Right lobe of liver (tissue), 6 donors: ENCODE measurements at regions not wholly inside any gene's neighbourhood (a gene's known extent, or its start where the extent isn't known, plus 50 kb on each side); places are given as distances from the start of the nearest gene placed in this dataset.
"Not testable (repeated sequence)": the region's sequence is repeated elsewhere in the genome, so short reads cannot be mapped to it uniquely, and the experiment has no call there.

ENCODE experiments used
- ATAC-seq, 4 donors: fragments of 200-7000 bp; cut with Tn5 transposase; one replicate each; pipeline ENCODE4 v1.9.1; 2020; ENCODE audit warnings: mild to moderate bottlenecking in 4 of 4, moderate library complexity in 4 of 4
- DNase-seq, 3 donors: peaks; one replicate each; pipeline ENCODE4 v3.0.0-alpha.2; 2020
- H3K27ac ChIP-seq, 3 donors: fragments of 200-600 bp; one replicate each; pipeline ENCODE4 v1.8.0; 2022
- H3K27me3 ChIP-seq, 2 donors: fragments of 200-600 bp; one replicate each; pipeline ENCODE4 v1.8.0; 2022
- H3K36me3 ChIP-seq, 4 donors: fragments of 200-600 bp; sonication (generic) in 1 of 4; one replicate each; pipeline versions ENCODE4 v1.5.1 to v1.8.0; 2017 to 2022; ENCODE audit warnings: control low read depth in 1 of 4
- H3K4me1 ChIP-seq, 4 donors: fragments of 200-600 bp; sonication (generic) in 1 of 4; one replicate each; pipeline versions ENCODE4 v1.5.1 to v1.8.0; 2017 to 2022; ENCODE audit warnings: control low read depth in 1 of 4
- H3K4me3 ChIP-seq, 3 donors: fragments of 200-600 bp; one replicate each; pipeline ENCODE4 v1.8.0; 2022
- H3K9me3 ChIP-seq, 4 donors: fragments of 200-600 bp; sonication (generic) in 1 of 4; one replicate each; pipeline versions ENCODE4 v1.5.1 to v1.8.0; 2017 to 2022; ENCODE audit warnings: control low read depth in 1 of 4
- POLR2A ChIP-seq: fragments of 450-650 bp; IDR thresholded peaks from one replicate; pipeline ENCODE4 v1.6.1; 2017; ENCODE audit warnings: antibody characterized with exemption, mild to moderate bottlenecking
- WGBS: methylation state at CpG from one replicate; pipeline ENCODE4 v1.1.6; 2018; ENCODE audit warnings: low coverage, low lambda C conversion rate; ENCODE audit not compliant: insufficient coverage; ENCODE audit errors: missing lambda C conversion rate; 5-methylcytosine and 5-hydroxymethylcytosine counted together
- intact Hi-C, 2 donors: fragments of 100-400 bp; cut with DNase I; formaldehyde crosslinking; loops; one replicate each; pipeline versions ENCODE4 v1.11.2 to v1.14.1; 2022
- TF ChIP-seq, protein P1 (sequence below), 4 donors: fragments of 200-600 bp in 3 of 4; fragments of 450-650 bp in 1 of 4; IDR thresholded peaks; one replicate each; pipeline versions ENCODE4 v1.5.1 to v1.8.0; 2016 to 2022; ENCODE audit warnings: antibody characterized with exemption in 4 of 4, mild to moderate bottlenecking in 2 of 4
- donor health status: DM: no; HTN: yes; CAD: no.
- donor health status: DM: no; HTN: no; CAD: no.
- donor health status: DM: no; HTN: no; CAD: no.
- donor health status: DM: no; HTN: yes; CAD: no.
- donor health status: DM: no; HTN: yes; CAD: no.

DNA sequence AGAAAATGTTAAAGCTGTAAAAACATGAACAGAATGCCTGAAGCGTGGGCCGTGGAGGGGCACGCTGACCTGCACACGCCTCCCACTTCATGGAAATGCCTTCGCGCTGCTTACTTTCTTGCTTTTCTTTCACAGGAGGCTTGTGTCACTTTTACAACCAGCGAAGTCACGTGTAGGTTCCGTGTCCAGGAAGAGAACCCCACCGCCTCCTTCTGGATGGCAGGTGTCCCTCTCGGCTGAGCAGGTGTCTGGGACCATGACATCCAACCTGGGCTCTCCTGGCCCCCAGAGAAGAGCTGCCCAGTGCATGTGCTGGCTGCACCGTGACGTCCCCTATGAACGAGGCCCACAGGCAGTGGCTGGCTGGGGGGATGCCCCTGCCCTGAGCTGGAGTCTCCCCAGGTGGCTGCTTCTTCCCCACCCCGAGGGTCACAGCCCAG, 345.0 kb upstream of the SFSWAP start:
- Histone ChIP-seq H3K27me3 (no peaks in the 10 kb centered on the region), H3K4me1 (no peaks in the 10 kb centered on the region), H3K27ac (no peak overlapping the region), H3K9me3 (no peaks in the 10 kb centered on the region), H3K4me3 (no peak overlapping the region), H3K36me3 (no peaks in the 10 kb centered on the region)
- ATAC-seq (peak in 1 of 4 donors; percentile 18), DNase-seq (no peak)
- intact Hi-C loops = no loop called here
- WGBS = 67% methylated on average over 13 of the region's 15 CpGs
- no peak for TF ChIP-seq POLR2A
- TF ChIP-seq, protein P1, sequence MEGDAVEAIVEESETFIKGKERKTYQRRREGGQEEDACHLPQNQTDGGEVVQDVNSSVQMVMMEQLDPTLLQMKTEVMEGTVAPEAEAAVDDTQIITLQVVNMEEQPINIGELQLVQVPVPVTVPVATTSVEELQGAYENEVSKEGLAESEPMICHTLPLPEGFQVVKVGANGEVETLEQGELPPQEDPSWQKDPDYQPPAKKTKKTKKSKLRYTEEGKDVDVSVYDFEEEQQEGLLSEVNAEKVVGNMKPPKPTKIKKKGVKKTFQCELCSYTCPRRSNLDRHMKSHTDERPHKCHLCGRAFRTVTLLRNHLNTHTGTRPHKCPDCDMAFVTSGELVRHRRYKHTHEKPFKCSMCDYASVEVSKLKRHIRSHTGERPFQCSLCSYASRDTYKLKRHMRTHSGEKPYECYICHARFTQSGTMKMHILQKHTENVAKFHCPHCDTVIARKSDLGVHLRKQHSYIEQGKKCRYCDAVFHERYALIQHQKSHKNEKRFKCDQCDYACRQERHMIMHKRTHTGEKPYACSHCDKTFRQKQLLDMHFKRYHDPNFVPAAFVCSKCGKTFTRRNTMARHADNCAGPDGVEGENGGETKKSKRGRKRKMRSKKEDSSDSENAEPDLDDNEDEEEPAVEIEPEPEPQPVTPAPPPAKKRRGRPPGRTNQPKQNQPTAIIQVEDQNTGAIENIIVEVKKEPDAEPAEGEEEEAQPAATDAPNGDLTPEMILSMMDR (IDR thresholded peaks at IDR 0.05) = no peak

- no peak for DNase-seq
- Histone ChIP-seq H3K4me3 (no peak overlapping the region), H3K36me3 (no peaks in the 10 kb centered on the region), H3K4me1 (no peaks in the 10 kb centered on the region), H3K9me3 (no peaks in the 10 kb centered on the region), H3K27me3 (no peaks in the 10 kb centered on the region), H3K27ac (no peak overlapping the region)
- intact Hi-C loops = no loop called here
- TF ChIP-seq, protein P1 (IDR thresholded peaks at IDR 0.05) = no peak
- no peak for TF ChIP-seq POLR2A
- no peak for ATAC-seq
- WGBS = 26% methylated on average over 3 of the region's 11 CpGs
Measured at GRCh38 chr12:131366261-131366871, 344.5 kb upstream of the SFSWAP start.

DNA sequence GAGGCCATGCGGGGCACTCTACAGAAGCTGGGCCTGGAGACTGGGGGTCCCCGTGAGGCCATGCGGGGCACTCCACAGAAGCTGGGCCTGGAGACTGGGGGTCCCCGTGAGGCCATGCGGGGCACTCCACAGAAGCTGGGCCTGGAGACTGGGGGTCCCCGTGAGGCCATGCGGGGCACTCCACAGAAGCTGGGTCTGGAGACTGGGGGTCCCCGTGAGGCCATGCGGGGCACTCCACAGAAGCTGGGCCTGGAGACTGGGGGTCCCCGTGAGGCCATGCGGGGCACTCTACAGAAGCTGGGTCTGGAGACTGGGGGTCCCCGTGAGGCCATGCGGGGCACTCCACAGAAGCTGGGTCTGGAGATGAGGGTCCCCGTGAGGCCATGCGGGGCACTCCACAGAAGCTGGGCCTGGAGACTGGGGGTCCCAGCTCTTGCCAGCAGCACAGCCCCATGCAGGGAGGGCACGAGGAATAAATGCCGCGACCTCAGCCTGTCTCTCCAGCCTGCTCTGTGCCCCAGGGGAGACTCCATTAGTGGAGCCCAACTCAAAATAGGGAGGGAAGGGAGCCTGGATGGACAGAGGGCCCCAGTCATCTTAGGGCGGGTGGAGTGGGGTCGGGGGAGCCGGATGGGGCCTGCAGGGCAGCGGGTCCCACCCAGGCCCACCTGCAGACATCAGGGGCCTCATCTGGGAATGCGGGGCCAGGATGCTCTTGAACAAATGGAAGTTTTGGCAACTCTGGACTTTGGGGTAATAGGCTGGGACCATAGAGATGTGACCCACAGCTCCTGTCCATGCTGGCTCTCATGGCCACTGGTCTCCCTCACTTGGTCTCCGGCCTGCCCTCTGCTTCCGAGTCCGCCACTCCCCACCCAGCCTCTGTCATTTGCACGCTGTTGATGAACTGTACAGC, 343.6 kb upstream of the SFSWAP start:
- H3K4me1 ChIP-seq, H3K4me3 ChIP-seq, H3K27me3 ChIP-seq, H3K27ac ChIP-seq, H3K9me3 ChIP-seq, ATAC-seq, H3K36me3 ChIP-seq, intact Hi-C loops: not testable (repeated sequence)
- peak in 1 of 3 donors; percentile 36 for DNase-seq
- WGBS = 81% methylated on average over 8 of the region's 27 CpGs

DNA sequence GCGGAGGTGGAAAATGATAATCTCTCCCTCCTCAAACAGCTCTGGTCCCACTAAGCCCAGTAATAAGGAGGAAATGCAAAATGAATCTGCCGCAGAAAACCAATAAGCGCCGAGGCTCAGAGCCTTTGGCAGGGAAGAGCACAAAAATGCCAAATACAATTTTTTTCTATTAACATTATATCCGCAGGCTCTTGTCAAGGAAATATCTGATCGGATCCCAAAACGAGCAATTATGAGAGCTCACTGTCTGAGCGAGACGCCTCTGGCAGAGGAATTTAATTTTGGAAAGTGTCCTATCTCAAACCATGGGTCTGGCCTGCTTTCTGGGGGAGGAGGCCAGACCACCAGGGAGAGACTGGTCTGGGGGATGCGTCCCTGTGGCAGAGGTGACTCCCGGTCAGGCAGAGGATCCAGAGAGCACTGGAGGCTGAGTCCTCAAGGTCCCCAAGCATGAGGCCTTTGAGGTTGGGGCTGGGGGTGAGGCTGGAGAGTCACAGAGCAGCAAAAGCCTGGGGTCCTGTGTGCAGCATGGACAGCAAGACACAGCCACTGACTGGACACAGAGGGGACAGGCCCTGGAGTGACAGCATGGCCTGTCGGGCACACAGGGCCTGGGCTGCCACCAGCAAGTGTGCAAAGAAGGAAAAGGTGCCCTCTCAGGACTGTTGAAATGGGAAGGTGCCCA, 342.8 kb upstream of the SFSWAP start:
- ATAC-seq = no peak
- Histone ChIP-seq H3K4me3 (no peak overlapping the region), H3K36me3 (no peaks in the 10 kb centered on the region), H3K4me1 (no peaks in the 10 kb centered on the region), H3K27me3 (no peaks in the 10 kb centered on the region), H3K9me3 (no peaks in the 10 kb centered on the region), H3K27ac (no peak overlapping the region)
- DNase-seq = peak in 2 of 3 donors; percentile 9 to 19
- 64% methylated on average over 9 of the region's 12 CpGs for WGBS
- TF ChIP-seq, protein P1 (IDR thresholded peaks at IDR 0.05) = no peak
- no peak for TF ChIP-seq POLR2A
- intact Hi-C loops = no loop called here
